GM12872 (cell line): ENCODE measurements at regions not wholly inside any gene's neighbourhood (a gene's known extent, or its start where the extent isn't known, plus 50 kb on each side); places are given as distances from the start of the nearest gene placed in this dataset.

Experiments
- TF ChIP-seq, protein P1 (sequence below): IDR thresholded peaks from 3 replicates; pipeline ENCODE4 v1.5.1; 2011; ENCODE audit warnings: low read depth, mild to moderate bottlenecking, low read length, moderate library complexity; ENCODE audit not compliant: insufficient read depth

DNA sequence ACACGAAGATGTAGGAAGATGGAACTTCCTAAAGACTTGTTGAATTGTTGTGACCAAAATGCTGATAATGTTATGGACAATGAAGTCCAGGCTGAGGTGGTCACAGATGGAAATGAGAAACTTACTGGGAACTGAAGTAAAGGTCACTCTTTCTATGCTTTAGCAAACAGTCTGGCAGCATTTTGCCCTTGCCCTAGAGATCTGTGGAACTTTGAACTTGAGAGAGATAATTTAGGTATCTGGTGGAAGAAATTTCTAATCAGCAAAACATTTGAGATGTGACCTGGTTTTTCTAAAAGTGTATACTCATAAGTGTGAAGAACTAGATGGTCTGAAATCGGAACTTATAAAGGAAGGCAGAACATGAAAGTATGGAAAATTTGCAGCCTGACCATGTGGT, 1785.9 kb downstream of the PCDH7 start:
- TF ChIP-seq, protein P1, sequence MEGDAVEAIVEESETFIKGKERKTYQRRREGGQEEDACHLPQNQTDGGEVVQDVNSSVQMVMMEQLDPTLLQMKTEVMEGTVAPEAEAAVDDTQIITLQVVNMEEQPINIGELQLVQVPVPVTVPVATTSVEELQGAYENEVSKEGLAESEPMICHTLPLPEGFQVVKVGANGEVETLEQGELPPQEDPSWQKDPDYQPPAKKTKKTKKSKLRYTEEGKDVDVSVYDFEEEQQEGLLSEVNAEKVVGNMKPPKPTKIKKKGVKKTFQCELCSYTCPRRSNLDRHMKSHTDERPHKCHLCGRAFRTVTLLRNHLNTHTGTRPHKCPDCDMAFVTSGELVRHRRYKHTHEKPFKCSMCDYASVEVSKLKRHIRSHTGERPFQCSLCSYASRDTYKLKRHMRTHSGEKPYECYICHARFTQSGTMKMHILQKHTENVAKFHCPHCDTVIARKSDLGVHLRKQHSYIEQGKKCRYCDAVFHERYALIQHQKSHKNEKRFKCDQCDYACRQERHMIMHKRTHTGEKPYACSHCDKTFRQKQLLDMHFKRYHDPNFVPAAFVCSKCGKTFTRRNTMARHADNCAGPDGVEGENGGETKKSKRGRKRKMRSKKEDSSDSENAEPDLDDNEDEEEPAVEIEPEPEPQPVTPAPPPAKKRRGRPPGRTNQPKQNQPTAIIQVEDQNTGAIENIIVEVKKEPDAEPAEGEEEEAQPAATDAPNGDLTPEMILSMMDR = no peak

DNA sequence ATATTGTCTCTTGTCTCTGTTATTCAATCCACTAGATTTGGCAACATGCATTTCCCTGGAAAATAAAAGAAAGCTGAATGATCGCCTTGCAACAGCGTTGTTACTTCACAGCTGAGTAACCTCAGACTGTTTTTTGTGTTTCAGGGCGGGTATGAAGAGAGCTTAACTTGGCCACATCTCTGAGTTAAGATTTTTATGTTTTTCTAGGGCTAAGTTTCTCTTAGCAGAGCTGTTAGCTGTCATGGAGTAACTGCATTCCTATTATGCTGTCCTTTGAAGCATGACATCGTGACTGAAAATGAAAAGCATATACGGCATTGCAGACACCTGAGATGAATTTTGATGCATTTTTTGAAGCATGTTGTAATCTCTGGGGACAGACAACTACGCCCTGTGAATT, 1798.9 kb downstream of the PCDH7 start:
- TF ChIP-seq, protein P1 = no peak

- TF ChIP-seq, protein P1 = no peak
Measured at GRCh38 chr4:32525420-32525819, 1805.3 kb downstream of the PCDH7 start.

- TF ChIP-seq, protein P1 = no peak
Measured at GRCh38 chr4:32544846-32545245, 1824.7 kb downstream of the PCDH7 start.

DNA sequence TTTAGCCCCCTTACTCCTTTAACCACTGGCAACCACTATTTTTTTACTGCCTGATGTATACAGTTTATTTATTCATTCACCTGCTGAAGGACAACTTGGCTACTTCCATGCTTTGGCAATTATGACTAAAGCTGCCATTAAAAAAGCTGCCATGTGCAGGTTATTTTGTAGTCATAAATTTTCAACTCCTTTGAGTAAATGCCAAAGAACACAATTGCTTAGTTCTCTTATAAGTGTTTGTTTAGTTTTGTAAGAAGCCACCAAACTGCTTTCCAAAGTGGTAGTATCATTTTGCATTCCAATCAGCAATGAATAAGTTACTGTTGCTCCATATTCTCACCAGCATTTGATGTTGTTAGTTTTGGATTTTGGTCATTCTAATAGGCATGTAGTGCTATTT, 1831.8 kb downstream of the PCDH7 start:
- TF ChIP-seq, protein P1 = no peak

DNA sequence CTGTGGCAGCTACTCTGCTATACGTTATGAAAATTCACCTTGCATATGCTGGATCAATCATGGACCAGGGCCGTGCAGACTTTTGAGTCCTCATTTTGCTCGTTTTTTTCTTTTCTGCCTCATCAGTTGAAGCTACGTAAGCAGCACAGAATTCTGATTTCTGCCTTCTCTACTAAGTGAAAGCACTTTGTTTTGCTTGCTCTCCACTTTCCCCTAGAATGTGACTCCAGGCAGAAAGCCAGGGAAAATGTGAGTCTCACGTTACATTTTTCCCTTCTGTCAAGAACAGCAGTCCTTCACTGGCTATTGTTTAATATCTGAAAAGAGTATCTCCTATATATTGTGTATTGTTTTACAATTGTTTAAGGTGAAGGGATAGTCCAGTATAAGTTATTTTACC, 1840.1 kb downstream of the PCDH7 start:
- TF ChIP-seq, protein P1 = no peak

GRCh38 chr4:32562010-32562409, 1841.8 kb downstream of the PCDH7 start:
- TF ChIP-seq, protein P1 = no peak

DNA sequence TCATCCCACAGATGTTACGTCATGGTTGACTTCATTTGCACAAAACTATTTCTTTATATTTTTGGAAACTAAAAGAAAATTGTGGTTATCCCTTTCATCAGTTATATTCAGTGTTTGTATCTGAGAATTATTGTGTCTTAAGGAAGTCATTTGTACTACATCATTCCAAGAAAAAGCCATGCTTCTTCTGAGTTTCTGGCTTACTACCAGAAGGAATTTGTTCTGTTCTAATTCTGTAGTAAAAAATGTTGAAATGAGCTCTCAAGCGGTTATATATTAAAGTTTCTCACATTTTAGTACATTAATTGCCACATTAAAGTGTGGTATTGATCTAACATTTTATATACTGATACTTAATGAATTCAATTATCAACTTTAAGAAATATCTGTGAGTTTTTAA, 1844.5 kb downstream of the PCDH7 start:
- TF ChIP-seq, protein P1 = no peak
